HG03045 (cell line): ENCODE measurements at regions not wholly inside any gene's neighbourhood (a gene's known extent, or its start where the extent isn't known, plus 50 kb on each side); places are given as distances from the start of the nearest gene placed in this dataset.
"Not testable (repeated sequence)": the region's sequence is repeated elsewhere in the genome, so short reads cannot be mapped to it uniquely, and the experiment has no call there.

Experiments used
- ATAC-seq: cut with Tn5 transposase; IDR thresholded peaks from one replicate; pipeline ENCODE4 v1.9.1; 2021; ENCODE audit warnings: mild to moderate bottlenecking, moderate library complexity; ENCODE audit not compliant: unreplicated experiment

GRCh38 chr7:120110169-120110568 is 162.8 kb upstream of the KCND2 start:
- no peak for ATAC-seq

GRCh38 chr7:120114626-120115025 is 158.3 kb upstream of the KCND2 start:
- no peak for ATAC-seq

GRCh38 chr7:120123528-120123927 is 149.4 kb upstream of the KCND2 start:
- no peak for ATAC-seq

GRCh38 chr7:120131096-120131839 is 141.7 kb upstream of the KCND2 start:
- ATAC-seq, result no peak

- ATAC-seq, result no peak
These were observed 134.5 kb upstream of the KCND2 start for GRCh38 chr7:120138497-120138896.

- no peak for ATAC-seq
These were observed 116.5 kb upstream of the KCND2 start for GRCh38 chr7:120156476-120156875.

GRCh38 chr7:120160166-120160565 is 112.8 kb upstream of the KCND2 start:
- ATAC-seq, result no peak

GRCh38 chr7:120163449-120163848 is 109.5 kb upstream of the KCND2 start:
- ATAC-seq, result no peak

- no peak for ATAC-seq
These were observed 107.7 kb upstream of the KCND2 start for GRCh38 chr7:120165227-120165626.

- ATAC-seq, result no peak
These were observed 104.9 kb upstream of the KCND2 start for GRCh38 chr7:120168066-120168465.

GRCh38 chr7:120169996-120170783 is 102.8 kb upstream of the KCND2 start:
- no peak for ATAC-seq

GRCh38 chr7:120170834-120171233 is 102.1 kb upstream of the KCND2 start:
- no peak for ATAC-seq

GRCh38 chr7:120171406-120171805 is 101.6 kb upstream of the KCND2 start:
- ATAC-seq, result no peak

GRCh38 chr7:120180221-120180620 is 92.8 kb upstream of the KCND2 start:
- no peak for ATAC-seq

- ATAC-seq, result no peak
These were observed 91.5 kb upstream of the KCND2 start for GRCh38 chr7:120181499-120181898.

- no peak for ATAC-seq
These were observed 88.1 kb upstream of the KCND2 start for GRCh38 chr7:120184866-120185265.

GRCh38 chr7:120185940-120186682 is 86.9 kb upstream of the KCND2 start:
- no peak for ATAC-seq

GRCh38 chr7:120186688-120187087 is 86.3 kb upstream of the KCND2 start:
- no peak for ATAC-seq

- ATAC-seq, result no peak
These were observed 83.4 kb upstream of the KCND2 start for GRCh38 chr7:120189623-120190022.

- ATAC-seq, result no peak
These were observed 82.9 kb upstream of the KCND2 start for GRCh38 chr7:120190109-120190508.

GRCh38 chr7:120190566-120190965 is 82.4 kb upstream of the KCND2 start:
- no peak for ATAC-seq

GRCh38 chr7:120191423-120191822 is 81.6 kb upstream of the KCND2 start:
- not testable (repeated sequence) for ATAC-seq
